Stomach (tissue), 4 donors: ENCODE measurements at regions not wholly inside any gene's neighbourhood (a gene's known extent, or its start where the extent isn't known, plus 50 kb on each side); places are given as distances from the start of the nearest gene placed in this dataset.

Source experiments
- CTCF ChIP-seq, 7 experiments: fragments of 450-650 bp in 4 of 7; fragments of 200-600 bp in 3 of 7; sonication (generic) in 3 of 7; IDR thresholded peaks; one replicate each; pipeline ENCODE4 v1.5.1; 2016 to 2019; ENCODE audit warnings: antibody characterized with exemption in 7 of 7, control low read depth in 2 of 7, mild to moderate bottlenecking in 1 of 7
- EP300 ChIP-seq: sonication (generic); formaldehyde crosslinking; IDR thresholded peaks from one replicate; pipeline ENCODE4 v1.6.1; 2017; ENCODE audit warnings: antibody characterized with exemption
- POLR2A ChIP-seq, 4 donors: fragments of 450-650 bp; IDR thresholded peaks; one replicate each; pipeline ENCODE4 v1.6.1; 2016; ENCODE audit warnings: antibody characterized with exemption in 4 of 4, control low read depth in 2 of 4, mild to moderate bottlenecking in 1 of 4, moderate library complexity in 1 of 4

- TF ChIP-seq POLR2A (IDR thresholded peaks at IDR 0.05), result no peak
- no peak for TF ChIP-seq CTCF (IDR thresholded peaks at IDR 0.05)
- no peak for TF ChIP-seq EP300
These were observed 183.5 kb upstream of the HS6ST1 start for GRCh38 chr2:128502200-128502599.
